IMR-90 (cell line): ENCODE measurements at regions not wholly inside any gene's neighbourhood (a gene's known extent, or its start where the extent isn't known, plus 50 kb on each side); places are given as distances from the start of the nearest gene placed in this dataset.

Source experiments
- ATAC-seq: fragments of 200-7000 bp; cut with Tn5 transposase; 2 replicates; pipeline ENCODE4 v1.9.1; 2020; ENCODE audit warnings: low read depth, mild to moderate bottlenecking, moderate library complexity
- BruUV-seq: library from RNA; stranded (reverse); fragments of 400-500 nt; replicated peaks from 2 replicates; lab custom pipeline; 2021; lab: Mats Ljungman, UMichigan
- CTCF ChIA-PET: fragments of 300-600 bp; formaldehyde crosslinking; extraction: SDS; loops from one replicate; lab custom pipeline; 2021; ENCODE audit warnings: antibody characterized with exemption; lab: Yijun Ruan, JAX
- POLR2A ChIA-PET: fragments of 300-600 bp; sonication (Branson Sonifier 250); formaldehyde crosslinking; loops from one replicate; lab custom pipeline; 2022; ENCODE audit warnings: antibody characterized with exemption; ENCODE audit not compliant: unreplicated experiment; lab: Charles Lee
- DNase-seq: peaks from one replicate; pipeline ENCODE4 v3.0.0; 2013
- H2AFZ ChIP-seq: replicated peaks from 2 replicates; pipeline ENCODE3; 2013; ENCODE audit warnings: low read length, mild to moderate bottlenecking; ENCODE audit not compliant: poor library complexity
- H2AK5ac ChIP-seq: 2 replicates; pipeline ENCODE4 v1.6.1; 2013; ENCODE audit warnings: low read depth, low read length, inconsistent platforms
- H2AK9ac ChIP-seq: replicated peaks from 2 replicates; pipeline ENCODE3; 2013; ENCODE audit warnings: mild to moderate bottlenecking, low read depth, low read length, moderate library complexity; ENCODE audit not compliant: poor library complexity
- H2BK120ac ChIP-seq: 2 replicates; pipeline ENCODE4 v1.6.1; 2013; ENCODE audit warnings: low read depth, low read length, inconsistent platforms
- H2BK15ac ChIP-seq: 3 replicates; pipeline ENCODE4 v1.6.1; 2013; ENCODE audit warnings: low read depth, low read length, inconsistent platforms
- H2BK20ac ChIP-seq: 2 replicates; pipeline ENCODE4 v1.6.1; 2013; ENCODE audit warnings: low read depth, mild to moderate bottlenecking, inconsistent platforms, low read length, moderate library complexity
- H2BK5ac ChIP-seq: 2 replicates; pipeline ENCODE4 v1.6.1; 2013; ENCODE audit warnings: mild to moderate bottlenecking, low read depth, low read length, inconsistent platforms; ENCODE audit not compliant: poor library complexity, severe bottlenecking
- H3K14ac ChIP-seq: replicated peaks from 2 replicates; pipeline ENCODE4 v1.6.1; 2013; ENCODE audit warnings: low read depth, low read length, inconsistent platforms
- H3K18ac ChIP-seq: 2 replicates; pipeline ENCODE4 v1.6.1; 2013; ENCODE audit warnings: low read depth, low read length, control low read depth
- H3K23ac ChIP-seq: 2 replicates; pipeline ENCODE4 v1.6.1; 2013; ENCODE audit warnings: low read depth, low read length, inconsistent platforms
- H3K27ac ChIP-seq: 2 replicates; pipeline ENCODE4 v1.5.1; 2013; ENCODE audit warnings: mild to moderate bottlenecking, control low read depth, low read length; ENCODE audit not compliant: insufficient read depth
- H3K27me3 ChIP-seq: 2 replicates; pipeline ENCODE4 v1.6.1; 2013; ENCODE audit warnings: low read length; ENCODE audit not compliant: control insufficient read depth, insufficient read depth
- H3K36me3 ChIP-seq: 2 replicates; pipeline ENCODE4 v1.6.1; 2013; ENCODE audit warnings: low read length, mixed read lengths; ENCODE audit not compliant: control insufficient read depth, insufficient read depth
- H3K4ac ChIP-seq: 2 replicates; pipeline ENCODE4 v1.6.1; 2013; ENCODE audit warnings: low read depth, low read length, inconsistent platforms
- H3K4me1 ChIP-seq: 2 replicates; pipeline ENCODE4 v1.6.1; 2013; ENCODE audit warnings: low read length, mixed read lengths; ENCODE audit not compliant: control insufficient read depth, insufficient read depth
- H3K4me2 ChIP-seq: 2 replicates; pipeline ENCODE4 v1.6.1; 2013; ENCODE audit warnings: low read depth, mild to moderate bottlenecking, control low read depth, low read length, moderate library complexity
- H3K4me3 ChIP-seq: 2 replicates; pipeline ENCODE4 v1.5.1; 2013; ENCODE audit warnings: low read depth, mild to moderate bottlenecking, control low read depth, low read length, moderate library complexity; ENCODE audit not compliant: insufficient read depth
- H3K56ac ChIP-seq: 2 replicates; pipeline ENCODE4 v1.6.1; 2013; ENCODE audit warnings: low read length, inconsistent platforms; ENCODE audit not compliant: insufficient read depth; ENCODE audit errors: extremely low read depth
- H3K79me1 ChIP-seq, 2 experiments: 2 replicates each; pipeline ENCODE4 v1.6.1; 2013; ENCODE audit warnings: low read length in 2 of 2, inconsistent platforms in 1 of 2, low read depth in 1 of 2
- H3K9ac ChIP-seq: 2 replicates; pipeline ENCODE4 v1.6.1; 2013; ENCODE audit warnings: low read depth, low read length, control low read depth
- H3K9me1 ChIP-seq: 2 replicates; pipeline ENCODE4 v1.6.1; 2013; ENCODE audit warnings: low read length, inconsistent platforms; ENCODE audit not compliant: insufficient read depth
- H3K9me3 ChIP-seq: 2 replicates; pipeline ENCODE4 v1.6.1; 2013; ENCODE audit warnings: low read length; ENCODE audit not compliant: control insufficient read depth, insufficient read depth
- H4K20me1 ChIP-seq: 2 replicates; pipeline ENCODE4 v1.6.1; 2013; ENCODE audit warnings: low read length, inconsistent platforms; ENCODE audit not compliant: insufficient read depth
- H4K5ac ChIP-seq: 2 replicates; pipeline ENCODE4 v1.6.1; 2013; ENCODE audit warnings: mild to moderate bottlenecking, low read depth, low read length, control low read depth
- H4K8ac ChIP-seq, 2 experiments: 2 replicates each; pipeline ENCODE4 v1.6.1; 2013; ENCODE audit warnings: low read depth in 2 of 2, low read length in 2 of 2, control low read depth in 1 of 2, inconsistent platforms in 1 of 2
- H4K91ac ChIP-seq: 2 replicates; pipeline ENCODE4 v1.6.1; 2013; ENCODE audit warnings: low read depth, low read length, inconsistent platforms; ENCODE audit not compliant: insufficient read depth
- CTCF ChIP-seq: conservative IDR thresholded peaks from 2 replicates; pipeline ENCODE4 v1.5.1; 2012; ENCODE audit warnings: mild to moderate bottlenecking, low read depth, low read length, improper control_type of control experiment
- MXI1 ChIP-seq: IDR thresholded peaks from 2 replicates; pipeline ENCODE4 v1.6.1; 2012; ENCODE audit warnings: low read depth, mild to moderate bottlenecking, low read length, moderate library complexity, borderline replicate concordance
- dilution Hi-C: fragments of 300-500 bp; cut with HindIII; formaldehyde crosslinking; loops from one replicate; pipeline ENCODE4 v1.14.3; 2018; ENCODE audit warnings: low sequenced_read_pairs; ENCODE audit not compliant: unreplicated experiment
- in situ Hi-C: fragments of 300-500 bp; cut with MboI; formaldehyde crosslinking; loops from 3 replicates; pipeline ENCODE4 v1.14.3; 2019; ENCODE audit warnings: low sequenced_read_pairs, inconsistent platforms, mixed read lengths
- intact Hi-C: fragments of 100-400 bp; cut with micrococcal nuclease; formaldehyde crosslinking; loops from 2 replicates; pipeline ENCODE4 v1.10.0; 2022

- peak overlapping the region; percentile 58 for H3K9ac ChIP-seq
- in situ Hi-C loops (no loop called here), dilution Hi-C loops (no loop called here), intact Hi-C loops (loop anchor here (2.0 to 5.0 kb wide), 6 partner anchors 83 to 1024 kb away; no protein-coding TSS in a partner anchor)
- peak; percentile 19 for DNase-seq
- peak overlapping the region; percentile 72 for H3K14ac ChIP-seq
- H2BK15ac ChIP-seq = peak overlapping the region; percentile 77
- no peak for ATAC-seq
- H3K4me2 ChIP-seq = no peak overlapping the region
- no peaks in the 10 kb centered on the region for H4K20me1 ChIP-seq
- peak overlapping the region; percentile 99 for H2BK5ac ChIP-seq
- CTCF ChIA-PET = no interaction called here
- H4K8ac ChIP-seq = peak overlapping the region; percentile 82 to 92
- POLR2A ChIA-PET = interaction anchor here (0.5 to 1.3 kb wide), 2 partner anchors 460 to 1169 kb away, joined by 3 read pairs; no protein-coding TSS in a partner anchor
- TF ChIP-seq MXI1 (no peak), CTCF (0 out of 2 replicates have a peak, but pooled peaks have one; percentile 5)
- H3K4ac ChIP-seq = peak overlapping the region; percentile 94
- H2BK120ac ChIP-seq = peak overlapping the region; percentile 99
- no peaks in the 10 kb centered on the region for H3K27me3 ChIP-seq
- peaks cover 4% of the 10 kb centered on the region for H3K4me1 ChIP-seq
- peak overlapping the region; percentile 97 for H3K56ac ChIP-seq
- H3K27ac ChIP-seq = peak overlapping the region; percentile 98
- H4K91ac ChIP-seq = peak overlapping the region; percentile 99
- H3K36me3 ChIP-seq = no peaks in the 10 kb centered on the region
- BruUV-seq = no TSS peak
- H2BK20ac ChIP-seq = peak overlapping the region; percentile 96
- peak overlapping the region; percentile 90 for H3K18ac ChIP-seq
- H3K9me3 ChIP-seq = peaks cover 3% of the 10 kb centered on the region; the same call in 1 of the 2 replicates
- H3K4me3 ChIP-seq = no peak overlapping the region
- H3K79me1 ChIP-seq = no peaks in the 10 kb centered on the region
- no peaks in the 10 kb centered on the region for H3K9me1 ChIP-seq
- H3K23ac ChIP-seq = peak overlapping the region; percentile 76; the same call in 1 of the 2 replicates
- H2AFZ ChIP-seq = no peak overlapping the region
- peak overlapping the region; percentile 98 for H2AK5ac ChIP-seq
- H2AK9ac ChIP-seq = no peak overlapping the region
- peak overlapping the region; percentile 96 for H4K5ac ChIP-seq
Measured at GRCh38 chr6:140538926-140539325, 1164.5 kb upstream of the CITED2 start.
